Tibial artery (tissue), 4 donors: ENCODE measurements at regions not wholly inside any gene's neighbourhood (a gene's known extent, or its start where the extent isn't known, plus 50 kb on each side); places are given as distances from the start of the nearest gene placed in this dataset.

Experiments
- DNase-seq, 2 donors: peaks; one replicate each; pipeline ENCODE4 v3.0.0-alpha.2; 2019
- H3K27ac ChIP-seq, 2 donors: fragments of 200-600 bp; sonication (generic) in 1 of 2; 1 replicate in 1 of 2; 2 replicates in 1 of 2; pipeline ENCODE4 v1.5.1; 2018 to 2019; ENCODE audit warnings: mild to moderate bottlenecking in 1 of 2
- H3K27me3 ChIP-seq, 2 donors: fragments of 200-600 bp; sonication (generic) in 1 of 2; one replicate each; pipeline versions ENCODE4 v1.5.1 to v1.6.0; 2016 to 2019
- H3K36me3 ChIP-seq, 3 donors: fragments of 200-600 bp; sonication (generic) in 2 of 3; one replicate each; pipeline ENCODE4 v1.5.1; 2016 to 2019; ENCODE audit warnings: mild to moderate bottlenecking in 2 of 3
- H3K4me1 ChIP-seq, 4 donors: fragments of 200-600 bp; sonication (generic) in 2 of 4; 1 replicate in 3 of 4; 2 replicates in 1 of 4; pipeline ENCODE4 v1.5.1; 2016 to 2019
- H3K4me3 ChIP-seq, 2 donors: fragments of 200-600 bp; sonication (generic) in 1 of 2; 1 replicate in 1 of 2; 2 replicates in 1 of 2; pipeline ENCODE4 v1.5.1; 2018 to 2019; ENCODE audit warnings: mild to moderate bottlenecking in 2 of 2
- H3K9me3 ChIP-seq, 3 donors: fragments of 200-600 bp; sonication (generic) in 1 of 3; one replicate each; pipeline ENCODE4 v1.5.1; 2016 to 2019
- intact Hi-C: fragments of 100-400 bp; cut with DNase I; formaldehyde crosslinking; loops from one replicate; pipeline ENCODE4 v1.15.0; 2023; ENCODE audit warnings: low total_unique reads
- TF ChIP-seq, protein P1 (sequence below), 2 experiments: fragments of 200-600 bp in 1 of 2; fragments of 450-650 bp in 1 of 2; IDR thresholded peaks; one replicate each; pipeline ENCODE4 v1.5.1; 2017 to 2019; ENCODE audit warnings: antibody characterized with exemption in 2 of 2, mild to moderate bottlenecking in 1 of 2, moderate library complexity in 1 of 2

DNA sequence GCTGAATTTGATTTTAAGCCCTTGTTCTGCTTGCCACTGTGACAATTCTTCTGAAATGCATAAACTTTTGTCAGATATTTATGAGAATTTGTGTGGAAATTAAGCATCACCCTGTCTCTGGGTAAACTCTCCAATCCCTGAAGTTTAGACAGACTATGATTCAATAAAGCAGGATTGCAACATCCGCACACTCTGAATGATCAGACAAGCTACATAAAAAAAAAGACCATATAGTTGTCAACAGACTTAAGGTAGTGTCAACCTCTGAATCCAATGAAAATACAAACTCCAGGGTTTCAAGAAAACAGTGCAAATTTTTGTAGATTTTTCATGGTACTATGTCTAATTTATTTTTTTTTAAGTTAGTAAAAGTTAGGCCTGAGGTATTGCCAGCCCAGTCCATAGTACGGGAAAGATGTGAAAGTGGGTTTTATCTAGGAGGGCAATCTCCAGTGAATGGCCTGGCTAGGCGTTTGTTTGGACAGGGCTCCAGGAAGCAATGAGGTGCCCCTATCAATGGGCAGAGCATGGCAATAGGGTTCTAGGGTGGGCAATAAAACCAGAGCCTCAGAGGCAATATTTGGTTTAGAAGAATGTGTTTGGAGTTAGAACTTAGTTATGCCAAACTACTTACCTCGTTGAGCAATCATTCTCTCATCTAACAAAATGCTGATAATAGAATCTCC is 762.6 kb upstream of the SEMA6A start:
- Histone ChIP-seq H3K36me3 (no peaks in the 10 kb centered on the region), H3K4me3 (no peak overlapping the region), H3K4me1 (no peaks in the 10 kb centered on the region), H3K27me3 (no peaks in the 10 kb centered on the region), H3K27ac (no peak overlapping the region), H3K9me3 (no peaks in the 10 kb centered on the region)
- TF ChIP-seq, protein P1, sequence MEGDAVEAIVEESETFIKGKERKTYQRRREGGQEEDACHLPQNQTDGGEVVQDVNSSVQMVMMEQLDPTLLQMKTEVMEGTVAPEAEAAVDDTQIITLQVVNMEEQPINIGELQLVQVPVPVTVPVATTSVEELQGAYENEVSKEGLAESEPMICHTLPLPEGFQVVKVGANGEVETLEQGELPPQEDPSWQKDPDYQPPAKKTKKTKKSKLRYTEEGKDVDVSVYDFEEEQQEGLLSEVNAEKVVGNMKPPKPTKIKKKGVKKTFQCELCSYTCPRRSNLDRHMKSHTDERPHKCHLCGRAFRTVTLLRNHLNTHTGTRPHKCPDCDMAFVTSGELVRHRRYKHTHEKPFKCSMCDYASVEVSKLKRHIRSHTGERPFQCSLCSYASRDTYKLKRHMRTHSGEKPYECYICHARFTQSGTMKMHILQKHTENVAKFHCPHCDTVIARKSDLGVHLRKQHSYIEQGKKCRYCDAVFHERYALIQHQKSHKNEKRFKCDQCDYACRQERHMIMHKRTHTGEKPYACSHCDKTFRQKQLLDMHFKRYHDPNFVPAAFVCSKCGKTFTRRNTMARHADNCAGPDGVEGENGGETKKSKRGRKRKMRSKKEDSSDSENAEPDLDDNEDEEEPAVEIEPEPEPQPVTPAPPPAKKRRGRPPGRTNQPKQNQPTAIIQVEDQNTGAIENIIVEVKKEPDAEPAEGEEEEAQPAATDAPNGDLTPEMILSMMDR (IDR thresholded peaks at IDR 0.05), result no peak
- DNase-seq, result no peak
- intact Hi-C loops, result no loop called here

DNA sequence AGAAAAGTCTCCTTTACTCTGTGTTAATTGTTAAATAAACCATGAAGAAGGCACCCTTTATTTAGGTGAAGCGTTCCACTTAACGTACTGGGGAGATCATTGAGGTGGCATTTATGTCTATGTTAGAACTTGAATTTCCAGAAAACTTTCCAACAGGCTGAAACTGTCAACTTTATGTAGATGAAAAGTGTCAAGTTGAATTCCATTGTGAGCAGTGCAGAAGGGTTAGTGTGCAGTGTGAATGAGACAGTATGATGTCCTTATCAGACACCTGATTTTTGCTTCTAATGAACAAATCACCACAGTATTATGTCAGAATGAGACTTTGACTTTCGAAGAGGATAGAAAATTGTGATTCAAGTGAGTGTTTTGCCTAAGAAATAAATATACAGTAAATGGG is 761.6 kb upstream of the SEMA6A start:
- no peak overlapping the region for H3K4me3 ChIP-seq
- H3K27me3 ChIP-seq, result no peaks in the 10 kb centered on the region
- TF ChIP-seq, protein P1 (IDR thresholded peaks at IDR 0.05), result no peak
- H3K4me1 ChIP-seq, result no peaks in the 10 kb centered on the region
- H3K9me3 ChIP-seq, result no peaks in the 10 kb centered on the region
- intact Hi-C loops, result no loop called here
- no peaks in the 10 kb centered on the region for H3K36me3 ChIP-seq
- H3K27ac ChIP-seq, result no peak overlapping the region
- DNase-seq, result no peak

DNA sequence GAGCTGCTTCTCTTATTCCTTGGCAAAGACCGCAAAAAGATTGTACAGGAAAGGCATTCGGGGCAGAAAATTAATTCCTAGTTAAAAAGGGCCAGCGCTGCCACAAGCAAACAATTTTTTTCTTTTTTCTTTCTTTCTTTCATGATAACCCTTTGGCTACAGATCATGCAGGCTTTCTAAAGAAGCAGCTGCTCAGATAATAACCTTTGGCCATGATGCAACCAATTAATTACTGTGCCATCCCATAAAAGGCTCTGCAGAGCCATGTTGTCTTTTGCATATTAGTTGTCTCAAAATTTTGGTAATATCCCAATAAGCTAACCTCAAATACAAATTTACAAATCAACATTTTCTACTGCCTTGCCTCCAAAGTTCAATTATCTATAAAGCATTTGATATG is 758.4 kb upstream of the SEMA6A start:
- no peak overlapping the region for H3K4me3 ChIP-seq
- H3K36me3 ChIP-seq, result no peaks in the 10 kb centered on the region
- H3K9me3 ChIP-seq, result no peaks in the 10 kb centered on the region
- intact Hi-C loops, result no loop called here
- H3K4me1 ChIP-seq, result no peaks in the 10 kb centered on the region
- H3K27ac ChIP-seq, result no peak overlapping the region
- no peak for DNase-seq
- no peaks in the 10 kb centered on the region for H3K27me3 ChIP-seq
- TF ChIP-seq, protein P1 (IDR thresholded peaks at IDR 0.05), result no peak

DNA sequence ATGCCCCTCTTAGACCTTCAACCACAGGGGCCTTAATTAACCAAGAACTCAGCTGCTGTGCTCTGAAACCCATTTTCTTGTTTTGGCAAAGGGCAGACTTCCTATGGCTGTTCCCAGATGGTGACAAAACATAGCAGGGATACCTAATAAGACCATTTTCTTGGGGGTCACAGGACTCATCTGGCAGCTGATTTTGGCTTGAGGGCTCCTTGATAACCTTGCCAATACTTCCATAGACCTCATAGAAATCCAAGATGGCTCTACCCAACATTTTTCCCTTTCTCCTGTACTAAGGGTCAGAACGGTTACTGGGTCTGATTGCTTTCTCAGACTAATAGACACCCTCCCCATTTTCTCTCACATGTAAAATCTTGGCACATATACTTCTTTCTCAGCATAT is 757.7 kb upstream of the SEMA6A start:
- H3K27me3 ChIP-seq, result no peaks in the 10 kb centered on the region
- no peak overlapping the region for H3K4me3 ChIP-seq
- H3K27ac ChIP-seq, result no peak overlapping the region
- H3K4me1 ChIP-seq, result no peaks in the 10 kb centered on the region
- DNase-seq, result no peak
- TF ChIP-seq, protein P1 (IDR thresholded peaks at IDR 0.05), result no peak
- H3K36me3 ChIP-seq, result no peaks in the 10 kb centered on the region
- H3K9me3 ChIP-seq, result no peaks in the 10 kb centered on the region
- intact Hi-C loops, result no loop called here

DNA sequence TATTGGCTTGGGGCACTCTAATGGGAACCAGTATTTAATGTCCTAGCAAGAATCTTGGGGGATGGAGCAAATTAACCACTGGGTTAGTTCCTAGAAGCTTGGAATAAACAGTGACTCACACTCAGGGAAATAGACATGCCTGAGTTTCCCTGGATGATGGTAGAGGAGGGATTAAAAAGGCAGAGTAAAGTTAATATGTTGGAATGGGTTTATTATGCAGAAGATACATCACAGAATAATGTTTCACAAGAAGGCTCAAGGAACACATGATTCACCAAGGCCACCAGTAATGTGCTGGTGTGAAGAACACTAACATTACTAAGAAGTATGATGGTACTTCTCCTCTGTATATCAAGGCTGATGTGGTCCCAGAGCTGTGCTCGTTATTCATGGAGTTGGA is 752.9 kb upstream of the SEMA6A start:
- no peaks in the 10 kb centered on the region for H3K4me1 ChIP-seq
- intact Hi-C loops, result no loop called here
- no peaks in the 10 kb centered on the region for H3K9me3 ChIP-seq
- H3K27me3 ChIP-seq, result no peaks in the 10 kb centered on the region
- H3K27ac ChIP-seq, result no peak overlapping the region
- DNase-seq, result no peak
- no peak overlapping the region for H3K4me3 ChIP-seq
- TF ChIP-seq, protein P1 (IDR thresholded peaks at IDR 0.05), result no peak
- H3K36me3 ChIP-seq, result no peaks in the 10 kb centered on the region

DNA sequence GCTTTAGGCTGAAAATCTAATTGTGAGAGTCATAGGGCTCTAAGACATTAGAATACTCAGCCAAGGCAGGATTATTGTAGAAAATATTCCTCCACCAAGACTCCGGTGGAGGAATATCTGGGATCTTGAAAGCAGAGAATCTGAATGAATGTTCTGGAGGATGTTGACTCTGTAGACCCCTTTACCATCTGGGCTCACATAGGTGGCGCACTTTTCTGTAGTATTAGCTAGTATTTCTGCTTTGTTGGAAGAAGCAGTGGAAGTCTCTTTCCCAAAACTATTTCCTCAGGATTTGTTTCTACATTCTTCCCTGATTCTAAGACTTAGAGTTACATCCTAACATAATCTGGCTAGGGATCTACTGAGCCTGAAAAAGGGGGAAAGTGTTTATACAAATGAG is 752.4 kb upstream of the SEMA6A start:
- Histone ChIP-seq H3K9me3 (no peaks in the 10 kb centered on the region), H3K4me3 (no peak overlapping the region), H3K4me1 (no peaks in the 10 kb centered on the region), H3K27ac (no peak overlapping the region), H3K36me3 (no peaks in the 10 kb centered on the region), H3K27me3 (no peaks in the 10 kb centered on the region)
- TF ChIP-seq, protein P1 (IDR thresholded peaks at IDR 0.05), result no peak
- no peak for DNase-seq
- intact Hi-C loops, result no loop called here
